ENCODE measurements at regions not wholly inside any gene's neighbourhood (a gene's known extent, or its start where the extent isn't known, plus 50 kb on each side); places are given as distances from the start of the nearest gene placed in this dataset.

DNA sequence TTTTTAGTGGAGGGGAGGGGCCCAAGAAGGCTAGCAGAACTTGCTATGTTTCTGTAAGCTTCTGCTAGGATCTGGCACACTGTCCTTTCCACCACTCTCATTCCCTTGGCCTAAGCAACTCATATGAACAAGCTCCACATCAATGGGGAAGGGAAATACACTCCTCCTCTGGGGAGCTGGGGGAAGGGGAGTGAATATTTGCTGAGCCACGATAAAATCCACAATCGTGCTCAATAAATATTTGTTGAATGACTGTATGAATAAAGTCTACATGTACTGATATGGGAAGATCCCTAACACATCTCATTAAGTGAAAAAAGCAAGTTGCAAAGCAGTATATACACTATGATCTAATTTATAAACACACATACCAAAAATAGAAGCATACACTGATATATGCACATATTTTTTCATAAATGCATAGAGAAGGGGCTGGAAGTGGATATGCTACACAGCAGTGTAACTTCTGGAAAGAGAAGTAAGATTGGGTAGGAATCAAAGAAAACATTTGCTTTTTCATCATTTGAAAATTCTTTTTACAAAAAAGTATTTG is 95.8 kb upstream of the EFHC2 start:
- no peak for TF ChIP-seq ZFX (IDR thresholded peaks at IDR 0.05; ENCODE audit: borderline replicate concordance)
- TF ChIP-seq, protein P1, sequence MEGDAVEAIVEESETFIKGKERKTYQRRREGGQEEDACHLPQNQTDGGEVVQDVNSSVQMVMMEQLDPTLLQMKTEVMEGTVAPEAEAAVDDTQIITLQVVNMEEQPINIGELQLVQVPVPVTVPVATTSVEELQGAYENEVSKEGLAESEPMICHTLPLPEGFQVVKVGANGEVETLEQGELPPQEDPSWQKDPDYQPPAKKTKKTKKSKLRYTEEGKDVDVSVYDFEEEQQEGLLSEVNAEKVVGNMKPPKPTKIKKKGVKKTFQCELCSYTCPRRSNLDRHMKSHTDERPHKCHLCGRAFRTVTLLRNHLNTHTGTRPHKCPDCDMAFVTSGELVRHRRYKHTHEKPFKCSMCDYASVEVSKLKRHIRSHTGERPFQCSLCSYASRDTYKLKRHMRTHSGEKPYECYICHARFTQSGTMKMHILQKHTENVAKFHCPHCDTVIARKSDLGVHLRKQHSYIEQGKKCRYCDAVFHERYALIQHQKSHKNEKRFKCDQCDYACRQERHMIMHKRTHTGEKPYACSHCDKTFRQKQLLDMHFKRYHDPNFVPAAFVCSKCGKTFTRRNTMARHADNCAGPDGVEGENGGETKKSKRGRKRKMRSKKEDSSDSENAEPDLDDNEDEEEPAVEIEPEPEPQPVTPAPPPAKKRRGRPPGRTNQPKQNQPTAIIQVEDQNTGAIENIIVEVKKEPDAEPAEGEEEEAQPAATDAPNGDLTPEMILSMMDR (IDR thresholded peaks at IDR 0.05), result no peak
